ENCODE measurements at regions not wholly inside any gene's neighbourhood (a gene's known extent, or its start where the extent isn't known, plus 50 kb on each side); places are given as distances from the start of the nearest gene placed in this dataset.

DNA sequence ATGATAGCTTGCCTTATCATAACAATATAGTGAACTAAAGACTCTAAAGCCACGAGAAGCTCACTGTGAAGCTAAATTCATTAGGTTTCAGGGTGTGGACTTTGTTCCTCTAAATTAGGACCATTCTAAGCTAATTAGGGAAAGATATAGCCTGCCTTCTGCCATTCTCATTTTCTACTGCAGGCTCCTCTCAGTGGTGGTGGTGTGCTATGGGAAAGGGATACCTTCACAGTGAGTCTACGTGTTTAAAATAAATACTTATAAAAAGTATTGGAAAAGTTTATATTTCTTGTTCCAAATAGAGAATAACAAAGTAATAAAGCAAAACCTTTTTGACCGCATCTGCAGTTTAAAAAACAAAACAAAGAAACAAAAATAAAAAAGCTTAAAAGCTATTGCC, 327.7 kb downstream of the PAPSS1 start:
- Histone ChIP-seq H3K4me2 (ENCODE audit: insufficient read depth, low read length) (no peak overlapping the region), H3K27me3 (ENCODE audit: control insufficient read depth in 2 of 2, insufficient read depth in 2 of 2, low read length in 2 of 2) (no peaks in the 10 kb centered on the region), H3K9ac (replicated peaks; ENCODE audit: extremely low read depth, insufficient read depth, low read length) (no peak overlapping the region), H3K9me3 (replicated peaks; ENCODE audit: control insufficient read depth, insufficient read depth, low read length) (no peaks in the 10 kb centered on the region), H3K4me1 (ENCODE audit: control insufficient read depth, extremely low read depth, insufficient read depth, low read length) (no peaks in the 10 kb centered on the region), H4K20me1 (replicated peaks; ENCODE audit: control insufficient read depth, extremely low read depth, insufficient read depth, low read length) (no peaks in the 10 kb centered on the region), H3K27ac (ENCODE audit: insufficient read depth, low read depth, low read length) (no peak overlapping the region), H2AFZ (ENCODE audit: low read depth, low read length) (no peak overlapping the region), H3K4me3 (replicated peaks in 1 of 3; ENCODE audit: insufficient read depth in 1 of 3, low read depth in 1 of 3, low read length in 3 of 3) (no peak overlapping the region), H3K9me1 (replicated peaks; ENCODE audit: control insufficient read depth, extremely low read depth, insufficient read depth, low read length) (no peaks in the 10 kb centered on the region), H3K36me3 (ENCODE audit: control insufficient read depth in 2 of 2, extremely low read depth in 1 of 2, insufficient read depth in 2 of 2, low read length in 2 of 2) (no peaks in the 10 kb centered on the region), H3K79me2 (ENCODE audit: control insufficient read depth, insufficient read depth, low read length) (no peaks in the 10 kb centered on the region)
- POLR2A ChIA-PET, result no interaction called here
- TF ChIP-seq, protein P1, sequence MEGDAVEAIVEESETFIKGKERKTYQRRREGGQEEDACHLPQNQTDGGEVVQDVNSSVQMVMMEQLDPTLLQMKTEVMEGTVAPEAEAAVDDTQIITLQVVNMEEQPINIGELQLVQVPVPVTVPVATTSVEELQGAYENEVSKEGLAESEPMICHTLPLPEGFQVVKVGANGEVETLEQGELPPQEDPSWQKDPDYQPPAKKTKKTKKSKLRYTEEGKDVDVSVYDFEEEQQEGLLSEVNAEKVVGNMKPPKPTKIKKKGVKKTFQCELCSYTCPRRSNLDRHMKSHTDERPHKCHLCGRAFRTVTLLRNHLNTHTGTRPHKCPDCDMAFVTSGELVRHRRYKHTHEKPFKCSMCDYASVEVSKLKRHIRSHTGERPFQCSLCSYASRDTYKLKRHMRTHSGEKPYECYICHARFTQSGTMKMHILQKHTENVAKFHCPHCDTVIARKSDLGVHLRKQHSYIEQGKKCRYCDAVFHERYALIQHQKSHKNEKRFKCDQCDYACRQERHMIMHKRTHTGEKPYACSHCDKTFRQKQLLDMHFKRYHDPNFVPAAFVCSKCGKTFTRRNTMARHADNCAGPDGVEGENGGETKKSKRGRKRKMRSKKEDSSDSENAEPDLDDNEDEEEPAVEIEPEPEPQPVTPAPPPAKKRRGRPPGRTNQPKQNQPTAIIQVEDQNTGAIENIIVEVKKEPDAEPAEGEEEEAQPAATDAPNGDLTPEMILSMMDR (IDR thresholded peaks at IDR 0.05; ENCODE audit: extremely low read depth in 1 of 2, insufficient read depth in 1 of 2, low read depth in 1 of 2, low read length in 2 of 2), result no peak
- no peak for TF ChIP-seq POLR2AphosphoS5 (IDR thresholded peaks at IDR 0.05; ENCODE audit: insufficient read depth, low read depth, low read length)
- TF ChIP-seq EZH2 (IDR thresholded peaks at IDR 0.05; ENCODE audit: borderline replicate concordance, low read depth, low read length, severe bottlenecking), result no peak
- TF ChIP-seq MYC (IDR thresholded peaks at IDR 0.05; ENCODE audit: low read depth, low read length), result no peak
- no peak for TF ChIP-seq JUN (IDR thresholded peaks at IDR 0.05; ENCODE audit: borderline replicate concordance, insufficient read depth, insufficient read length, low read depth)
- TF ChIP-seq, protein P2, sequence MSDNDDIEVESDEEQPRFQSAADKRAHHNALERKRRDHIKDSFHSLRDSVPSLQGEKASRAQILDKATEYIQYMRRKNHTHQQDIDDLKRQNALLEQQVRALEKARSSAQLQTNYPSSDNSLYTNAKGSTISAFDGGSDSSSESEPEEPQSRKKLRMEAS (IDR thresholded peaks at IDR 0.05; ENCODE audit: insufficient read depth, insufficient read length), result no peak
- TF ChIP-seq GATA2 (IDR thresholded peaks at IDR 0.05; ENCODE audit: insufficient read depth, insufficient read length, low read depth, low read length), result no peak
- TF ChIP-seq POLR2A (IDR thresholded peaks at IDR 0.05; ENCODE audit: low read depth, low read length), result no peak
- no peak for TF ChIP-seq FOS (IDR thresholded peaks at IDR 0.05; ENCODE audit: borderline replicate concordance, insufficient read depth, low read length)
- CTCF ChIA-PET, result interaction anchor here (1.2 to 1.4 kb wide), 2 partner anchors 10 to 20 kb away, joined by 4 read pairs; no protein-coding TSS in a partner anchor
- dilution Hi-C loops (cut with MboI; ENCODE audit: extremely low pct_ligation_motif_present, low sequenced_read_pairs) (no loop called here), intact Hi-C loops (cut with micrococcal nuclease) (loop anchor here (10.0 kb wide), 1 partner anchor 342 kb away; no protein-coding TSS in a partner anchor)
- no peak for DNase-seq (ENCODE audit: low read depth, low spot score)
- BruUV-seq (replicated peaks), result no TSS peak
- FAIRE-seq, result no peak
